ENCODE measurements at regions not wholly inside any gene's neighbourhood (a gene's known extent, or its start where the extent isn't known, plus 50 kb on each side); places are given as distances from the start of the nearest gene placed in this dataset.

DNA sequence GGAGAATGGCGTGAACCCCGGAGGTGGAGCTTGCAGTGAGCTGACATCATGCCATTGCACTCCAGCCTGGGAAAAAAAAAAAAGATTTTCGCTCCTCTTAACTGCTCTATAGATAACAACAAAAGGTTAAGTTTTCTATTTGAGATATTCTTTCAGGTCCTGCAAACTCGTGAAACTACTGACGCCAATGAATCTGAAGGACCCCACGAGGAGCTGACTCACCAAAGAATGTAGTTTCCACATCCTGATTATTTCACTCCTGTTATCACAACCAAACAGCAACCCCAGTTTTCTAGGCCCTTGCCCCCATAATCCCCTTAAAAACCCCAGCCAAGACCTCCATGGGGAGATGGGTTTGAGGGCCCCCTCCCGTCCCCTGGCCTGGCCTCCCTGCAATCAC is 58.7 kb downstream of the OTOR start:
- Histone ChIP-seq H3K27me3 (ENCODE audit: insufficient read depth, low read length) (no peaks in the 10 kb centered on the region), H3K9me3 (ENCODE audit: control insufficient read depth, low read depth, low read length) (no peaks in the 10 kb centered on the region), H4K5ac (ENCODE audit: insufficient read length, low read depth, low read length) (no peak overlapping the region), H2BK20ac (ENCODE audit: low read depth, low read length, poor library complexity, severe bottlenecking) (no peak overlapping the region), H2BK120ac (ENCODE audit: low read depth, low read length, poor library complexity, severe bottlenecking) (no peak overlapping the region), H3K23ac (ENCODE audit: insufficient read length, low read depth, low read length) (no peak overlapping the region), H2BK15ac (ENCODE audit: low read depth, low read length) (no peak overlapping the region), H4K20me1 (ENCODE audit: control insufficient read depth, insufficient read depth, insufficient read length) (no peaks in the 10 kb centered on the region), H3K56ac (ENCODE audit: insufficient read length, low read depth, low read length) (no peak overlapping the region), H3K9ac (ENCODE audit: extremely low read depth, insufficient read length, low read length) (no peak overlapping the region), H3K14ac (ENCODE audit: insufficient read depth, low read length) (no peak overlapping the region), H4K91ac (ENCODE audit: insufficient read length, low read depth, low read length) (no peak overlapping the region), H3K79me2 (ENCODE audit: insufficient read depth, low read length) (no peaks in the 10 kb centered on the region), H3K4me2 (ENCODE audit: insufficient read depth, insufficient read length, low read length) (no peak overlapping the region), H2BK12ac (ENCODE audit: insufficient read length, low read depth, low read length) (no peak overlapping the region), H2BK5ac (ENCODE audit: insufficient read length, low read length) (no peak overlapping the region), H3K4me1 (ENCODE audit: insufficient read depth, low read length) (peaks cover 2% of the 10 kb centered on the region; the same call in 1 of the 2 replicates), H3K79me1 (ENCODE audit: insufficient read depth, low read depth, low read length, poor library complexity, severe bottlenecking) (no peaks in the 10 kb centered on the region), H3K18ac (ENCODE audit: insufficient read length, low read depth, low read length) (no peak overlapping the region), H3K27ac (ENCODE audit: insufficient read length, low read depth, low read length) (no peak overlapping the region), H4K8ac (replicated peaks; ENCODE audit: insufficient read length, low read depth, low read length) (no peak overlapping the region), H2AFZ (ENCODE audit: low read length) (no peak overlapping the region), H3K4ac (ENCODE audit: low read depth, low read length) (no peak overlapping the region), H3T11ph (ENCODE audit: low read length) (no peak overlapping the region), H3K23me2 (ENCODE audit: insufficient read length, low read depth, low read length, poor library complexity, severe bottlenecking) (no peaks in the 10 kb centered on the region), H2AK5ac (ENCODE audit: insufficient read length, low read length) (no peak overlapping the region)
- DNase-seq = no peak
- Mint-ChIP-seq H3K27me3 (ENCODE audit: low read depth) (no peaks in the 10 kb centered on the region; the same call in 1 of the 2 replicates), H3K36me3 (ENCODE audit: insufficient read depth in 1 of 3, low read depth in 3 of 3) (no peaks in the 10 kb centered on the region), H3K9me3 (no peaks in the 10 kb centered on the region; a peak in 1 of 5 replicates), H3K27ac (no peak overlapping the region; a peak in 1 of 7 replicates), H3K4me3 (no peak overlapping the region), H3K4me1 (peaks cover 11 to 15% of the 10 kb centered on the region in 2 experiments)
- TF ChIP-seq, protein P1, sequence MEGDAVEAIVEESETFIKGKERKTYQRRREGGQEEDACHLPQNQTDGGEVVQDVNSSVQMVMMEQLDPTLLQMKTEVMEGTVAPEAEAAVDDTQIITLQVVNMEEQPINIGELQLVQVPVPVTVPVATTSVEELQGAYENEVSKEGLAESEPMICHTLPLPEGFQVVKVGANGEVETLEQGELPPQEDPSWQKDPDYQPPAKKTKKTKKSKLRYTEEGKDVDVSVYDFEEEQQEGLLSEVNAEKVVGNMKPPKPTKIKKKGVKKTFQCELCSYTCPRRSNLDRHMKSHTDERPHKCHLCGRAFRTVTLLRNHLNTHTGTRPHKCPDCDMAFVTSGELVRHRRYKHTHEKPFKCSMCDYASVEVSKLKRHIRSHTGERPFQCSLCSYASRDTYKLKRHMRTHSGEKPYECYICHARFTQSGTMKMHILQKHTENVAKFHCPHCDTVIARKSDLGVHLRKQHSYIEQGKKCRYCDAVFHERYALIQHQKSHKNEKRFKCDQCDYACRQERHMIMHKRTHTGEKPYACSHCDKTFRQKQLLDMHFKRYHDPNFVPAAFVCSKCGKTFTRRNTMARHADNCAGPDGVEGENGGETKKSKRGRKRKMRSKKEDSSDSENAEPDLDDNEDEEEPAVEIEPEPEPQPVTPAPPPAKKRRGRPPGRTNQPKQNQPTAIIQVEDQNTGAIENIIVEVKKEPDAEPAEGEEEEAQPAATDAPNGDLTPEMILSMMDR (conservative IDR thresholded peaks at IDR 0.05) = no peak
- no CpG with 5 or more reads among the region's 7 CpGs for WGBS (ENCODE audit: extremely low coverage, insufficient read length, low lambda C conversion rate)

All from H9 (cell line).